GF-D8 (cell line): ENCODE measurements at regions not wholly inside any gene's neighbourhood (a gene's known extent, or its start where the extent isn't known, plus 50 kb on each side); places are given as distances from the start of the nearest gene placed in this dataset.

Source experiments
- DNase-seq: peaks from one replicate; lab custom pipeline; 2025; lab: John Stamatoyannopoulos, UW

DNA sequence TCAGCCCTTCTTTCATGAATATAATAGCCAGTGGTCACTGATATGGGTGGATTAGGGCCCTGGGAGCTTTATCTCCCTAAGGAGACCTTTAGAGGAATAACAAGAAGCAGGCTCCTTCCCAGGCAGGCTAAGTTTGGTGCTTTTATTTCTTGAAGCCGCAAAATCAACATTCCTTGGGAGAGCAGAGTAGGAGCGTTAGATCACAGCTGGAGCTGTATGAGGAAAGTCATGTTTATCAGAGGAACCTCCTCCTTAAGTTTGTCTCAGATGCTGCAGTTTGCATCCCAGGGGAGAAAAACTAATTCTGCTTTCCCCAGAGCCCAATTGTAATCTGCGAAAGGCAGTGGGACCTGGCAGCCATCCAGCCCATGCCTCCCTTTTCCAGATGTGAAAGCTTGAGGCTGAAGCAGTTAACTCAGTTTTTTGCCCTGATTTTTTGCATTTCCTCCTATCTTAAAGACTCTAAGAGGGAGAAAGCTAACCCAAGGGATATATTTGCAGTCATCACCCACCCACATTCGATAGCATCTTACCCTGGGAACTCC is 186.0 kb upstream of the FRMPD4 start:
- DNase-seq, result no peak

DNA sequence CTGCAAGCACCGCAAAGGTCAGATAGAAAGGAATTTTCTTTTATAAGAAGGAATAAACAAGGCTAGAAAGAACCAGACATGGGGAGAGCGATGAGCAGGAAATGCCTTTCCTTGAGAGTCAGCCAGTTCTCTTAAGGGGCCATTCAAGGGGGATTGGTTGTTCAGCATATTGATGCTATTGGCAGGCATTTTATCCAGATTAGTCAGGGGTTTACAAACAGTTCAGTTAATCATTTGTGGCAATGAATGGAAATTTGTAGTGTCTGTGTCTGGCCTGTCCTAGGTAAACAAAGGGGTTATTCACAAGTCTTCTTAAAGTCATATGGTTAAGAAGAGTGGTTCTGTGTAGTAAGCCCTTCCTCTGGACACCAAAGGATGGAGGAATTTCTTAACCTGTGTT is 184.7 kb upstream of the FRMPD4 start:
- no peak for DNase-seq

DNA sequence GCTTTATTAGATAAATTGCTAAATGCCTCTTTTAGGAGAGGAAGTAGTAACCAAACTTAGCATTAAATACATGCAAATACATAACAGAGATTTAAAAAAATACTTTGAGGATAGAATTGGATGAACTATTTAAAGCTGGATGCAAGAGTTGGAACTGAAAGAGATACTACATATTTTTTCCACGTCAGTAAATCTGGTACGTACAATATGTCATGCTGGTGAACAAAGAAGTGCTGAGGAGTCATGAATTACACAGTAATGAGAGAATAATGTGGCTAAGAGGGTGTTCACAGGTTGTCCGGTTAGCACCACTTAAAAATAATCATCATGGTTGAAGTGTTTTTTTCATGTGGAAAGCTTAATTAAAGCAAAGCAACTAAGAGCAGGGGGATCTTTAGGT is 184.1 kb upstream of the FRMPD4 start:
- DNase-seq, result no peak

DNA sequence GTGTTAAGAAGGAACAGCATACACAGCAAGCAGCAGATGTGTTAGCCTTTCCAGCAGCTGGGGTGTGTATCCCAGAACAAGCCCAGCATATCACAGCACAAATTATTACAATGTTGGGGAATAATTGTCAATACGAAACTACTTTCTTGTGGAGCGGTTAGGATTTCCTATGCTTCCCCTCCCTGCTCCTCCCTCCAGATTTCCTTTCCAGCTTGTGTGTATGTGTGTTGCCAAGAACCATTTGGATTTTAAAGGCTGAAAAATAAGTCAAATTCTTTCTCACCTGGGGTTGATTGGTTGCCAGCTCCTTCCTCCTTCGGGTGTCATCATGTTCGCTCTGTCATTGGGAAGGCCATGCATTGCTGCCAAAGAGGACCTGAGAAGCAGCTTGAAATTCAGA is 178.2 kb upstream of the FRMPD4 start:
- no peak for DNase-seq

DNA sequence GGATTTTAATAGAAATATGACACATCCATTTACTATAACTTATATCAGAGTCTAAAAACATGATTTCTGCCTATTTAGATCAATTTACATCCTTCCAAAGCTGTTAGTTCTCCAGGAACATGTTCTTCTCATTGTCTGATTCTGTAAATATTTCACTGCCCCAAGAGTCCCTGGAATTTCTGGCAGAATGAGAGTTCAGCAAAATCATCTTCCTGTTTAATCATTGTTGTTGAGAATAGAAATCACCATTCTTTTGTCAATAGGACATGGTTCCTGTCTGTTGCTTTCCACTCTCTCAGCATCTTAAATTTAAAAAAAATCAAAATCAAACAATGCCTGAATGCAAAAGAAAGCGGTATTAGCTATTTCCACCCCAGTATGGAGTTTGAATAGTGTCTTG is 172.8 kb upstream of the FRMPD4 start:
- no peak for DNase-seq

DNA sequence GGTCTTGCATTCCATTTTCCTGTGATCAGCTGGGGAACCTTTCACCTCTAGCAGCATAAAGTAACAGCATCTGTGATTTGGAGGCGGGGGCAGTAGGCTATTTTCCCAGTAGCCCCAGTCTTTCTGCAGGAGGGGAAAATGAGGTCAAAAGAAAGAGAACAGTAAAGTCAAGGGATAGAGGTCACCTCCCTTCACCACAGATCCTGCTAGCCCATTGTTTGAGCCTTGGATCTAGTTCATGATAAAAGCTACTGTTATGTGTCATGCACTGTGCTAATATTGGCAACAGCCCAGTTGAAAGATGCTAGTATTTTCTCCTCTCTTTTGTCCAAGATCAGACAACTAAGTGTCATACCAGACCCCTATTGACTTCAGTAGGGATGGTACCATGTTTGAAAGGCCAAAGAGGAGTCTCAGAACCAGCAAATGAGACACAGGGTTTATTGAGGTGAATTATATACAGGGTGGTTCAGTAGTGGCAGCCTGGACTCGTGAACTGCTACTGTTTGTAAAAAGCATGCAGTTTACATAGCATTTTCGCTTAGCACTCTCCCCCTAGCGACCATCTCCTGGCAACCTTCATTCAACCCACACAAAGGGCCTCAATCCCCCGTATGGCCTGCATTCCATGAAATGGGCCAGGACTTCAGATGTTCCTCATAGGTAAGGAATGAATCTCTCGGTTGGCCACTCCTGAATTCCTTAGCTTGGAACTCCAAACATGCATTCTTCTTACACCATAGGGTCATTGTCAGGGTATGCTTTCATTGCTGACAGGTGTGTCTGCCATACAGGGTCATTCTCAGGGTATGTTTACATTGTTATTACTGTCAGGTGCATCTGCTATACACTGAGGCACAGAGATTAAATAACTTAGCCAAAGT is 170.0 kb upstream of the FRMPD4 start:
- no peak for DNase-seq

DNA sequence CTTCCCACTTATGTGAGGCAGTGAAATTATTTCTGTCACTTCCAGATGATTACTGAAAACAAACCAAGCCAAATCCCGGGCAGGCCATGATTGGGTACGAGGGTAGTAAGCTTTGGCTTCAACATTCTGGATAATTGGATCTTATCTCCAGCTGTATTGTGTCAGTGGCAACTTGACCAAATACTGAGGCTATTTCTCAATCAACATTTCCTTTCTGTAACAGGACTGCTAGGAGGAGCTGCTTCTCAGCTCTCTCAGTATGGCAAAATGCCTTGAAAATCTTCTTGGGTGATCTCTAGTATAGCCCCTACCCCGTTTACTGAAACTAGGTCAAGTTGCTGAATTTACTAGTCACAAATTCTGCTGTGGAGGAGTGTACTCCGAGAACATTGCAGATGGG is 169.3 kb upstream of the FRMPD4 start:
- DNase-seq, result no peak

DNA sequence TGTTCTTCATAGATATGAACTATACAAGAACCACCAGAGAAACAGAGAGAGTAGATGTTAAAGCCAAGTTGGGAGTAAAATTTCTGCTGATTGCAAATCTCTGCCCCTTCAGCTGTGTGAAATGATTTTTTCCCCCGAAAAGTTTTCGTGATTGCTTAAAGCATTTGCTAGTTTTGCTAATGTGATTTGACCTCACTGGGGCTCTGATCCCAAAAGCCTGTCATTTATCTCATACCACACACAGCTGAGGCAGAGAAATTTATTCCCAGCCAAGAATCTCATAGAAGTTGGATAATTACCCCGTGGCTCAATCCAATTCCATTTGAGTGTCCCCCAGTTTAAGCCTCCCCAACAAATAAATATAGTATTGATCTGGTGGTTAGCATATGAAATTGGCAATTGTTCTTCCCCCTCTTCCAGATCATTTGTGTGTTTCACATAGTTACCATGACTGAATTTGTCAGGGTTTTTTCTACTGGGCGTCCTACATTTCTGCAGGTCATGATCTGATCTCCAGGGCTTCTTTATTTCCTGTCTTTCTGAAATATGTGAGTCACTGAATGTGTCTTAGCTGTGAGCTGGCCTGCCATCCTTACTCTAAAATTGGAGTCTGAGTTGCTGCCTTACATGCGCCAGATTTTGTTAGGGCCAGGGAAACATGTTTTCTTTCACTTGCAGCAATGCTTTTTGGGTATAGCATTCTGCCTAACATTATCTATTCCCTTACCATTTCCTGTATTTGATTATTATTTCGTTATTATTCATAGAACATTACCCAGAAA is 167.5 kb upstream of the FRMPD4 start:
- DNase-seq, result no peak

DNA sequence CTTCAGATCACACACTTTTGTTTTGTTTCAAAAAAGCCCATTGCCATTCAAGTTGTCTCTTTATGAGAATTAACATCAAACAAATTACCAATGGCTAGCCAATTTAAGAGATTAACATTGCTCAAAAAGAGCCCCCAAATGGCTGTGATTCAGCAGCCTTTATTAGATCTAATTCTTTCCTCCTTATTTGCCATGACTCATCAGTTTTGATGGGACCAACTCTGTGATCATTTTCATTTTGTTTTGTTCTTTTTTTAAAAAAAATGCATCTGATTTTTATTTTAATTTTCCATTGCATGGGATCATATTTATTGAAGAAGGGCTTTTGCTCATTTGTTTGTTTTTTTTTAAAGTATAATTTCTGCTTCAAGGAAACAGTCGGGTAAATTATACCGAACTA is 161.6 kb upstream of the FRMPD4 start:
- no peak for DNase-seq

DNA sequence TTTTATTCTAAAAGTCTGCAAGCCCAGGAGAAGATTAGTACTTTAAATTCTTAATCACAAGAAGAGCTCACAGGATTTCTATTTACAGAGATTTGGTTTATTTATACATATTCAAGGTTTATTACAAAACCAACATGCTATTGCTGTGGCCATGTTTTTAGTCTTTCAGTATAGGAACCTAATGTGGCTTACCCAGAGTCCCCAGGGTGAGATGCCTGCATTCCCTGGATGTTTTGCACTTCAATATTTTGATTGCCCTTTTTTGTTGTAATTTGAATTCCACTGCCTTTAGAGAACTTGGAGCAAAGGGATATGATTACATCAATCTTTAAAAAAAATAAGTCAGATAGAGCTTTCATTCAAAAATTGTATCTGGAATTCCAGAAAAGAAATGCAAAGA is 146.0 kb upstream of the FRMPD4 start:
- no peak for DNase-seq

DNA sequence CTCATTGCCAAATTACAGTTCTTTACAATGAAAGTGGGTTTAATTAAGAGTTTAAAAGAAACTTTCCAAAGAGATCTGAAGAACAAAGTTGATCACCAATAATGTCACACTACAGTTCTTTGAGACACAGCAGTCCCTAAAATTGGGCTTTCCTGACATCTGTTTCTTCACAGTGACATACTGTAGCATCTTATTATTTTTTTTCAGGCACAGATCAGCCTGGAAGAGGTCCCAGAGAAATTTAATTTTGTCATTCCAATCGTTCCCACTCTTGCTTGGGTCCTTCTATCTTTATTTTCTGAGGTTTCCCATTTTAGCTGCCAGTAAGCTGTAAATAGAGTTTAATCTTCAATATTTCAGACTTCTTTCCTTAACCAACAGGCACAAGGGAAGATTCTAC is 143.1 kb upstream of the FRMPD4 start:
- no peak for DNase-seq

DNA sequence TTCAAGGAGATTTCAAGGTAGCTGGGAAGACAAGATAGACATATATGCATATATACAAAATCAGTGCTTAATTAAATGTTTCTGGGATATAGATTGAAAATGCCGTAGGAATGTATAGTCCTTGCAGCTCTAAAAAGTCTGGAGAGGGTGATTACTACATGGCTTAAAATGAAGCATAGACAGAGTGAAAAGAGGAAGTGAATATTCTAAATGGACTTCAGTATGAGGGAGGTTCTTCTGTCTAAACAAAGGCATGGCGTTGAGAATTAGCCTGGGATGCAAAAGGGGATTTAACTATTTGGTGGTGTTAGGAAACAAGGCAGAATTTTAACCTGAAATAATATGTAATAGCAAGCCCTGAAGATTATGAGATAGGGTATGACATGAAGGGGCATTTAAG is 141.5 kb upstream of the FRMPD4 start:
- DNase-seq, result no peak

DNA sequence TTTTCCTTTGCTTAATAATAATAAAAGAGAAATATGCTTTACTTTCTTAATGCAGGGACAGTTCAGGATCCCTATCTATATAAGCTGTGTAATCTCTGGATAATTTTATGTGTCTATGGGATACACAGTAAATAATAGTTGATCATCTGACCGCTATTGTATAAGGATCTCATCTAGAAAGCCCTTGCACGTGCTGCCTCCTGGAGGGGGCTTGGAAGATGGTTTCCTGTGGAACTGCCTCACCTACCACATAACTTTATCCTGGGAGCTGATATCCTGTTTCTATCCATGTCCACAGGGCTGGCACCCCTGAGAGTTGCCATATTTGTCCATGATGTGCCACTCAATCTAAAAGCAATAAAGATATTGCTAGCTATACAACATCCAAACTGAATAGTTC is 139.3 kb upstream of the FRMPD4 start:
- no peak for DNase-seq

DNA sequence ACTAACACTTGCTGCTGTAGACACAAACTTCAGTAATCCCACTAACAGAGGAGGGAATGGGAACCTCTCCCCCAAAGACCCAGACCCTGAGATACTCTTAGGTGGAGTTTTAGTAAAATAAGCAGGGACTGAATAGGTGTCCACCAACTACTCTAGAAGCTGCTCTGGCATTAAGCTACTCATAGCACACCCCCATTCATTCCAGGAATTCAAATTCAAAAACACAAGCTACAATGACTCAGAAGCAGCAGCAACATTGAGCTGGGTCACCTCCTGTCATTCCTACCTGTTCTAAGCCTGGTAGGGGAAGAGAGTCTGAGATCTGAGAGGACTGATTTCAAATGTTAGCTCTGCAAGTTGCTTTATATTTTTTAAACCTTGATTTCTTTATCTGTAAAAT is 135.4 kb upstream of the FRMPD4 start:
- DNase-seq, result no peak

DNA sequence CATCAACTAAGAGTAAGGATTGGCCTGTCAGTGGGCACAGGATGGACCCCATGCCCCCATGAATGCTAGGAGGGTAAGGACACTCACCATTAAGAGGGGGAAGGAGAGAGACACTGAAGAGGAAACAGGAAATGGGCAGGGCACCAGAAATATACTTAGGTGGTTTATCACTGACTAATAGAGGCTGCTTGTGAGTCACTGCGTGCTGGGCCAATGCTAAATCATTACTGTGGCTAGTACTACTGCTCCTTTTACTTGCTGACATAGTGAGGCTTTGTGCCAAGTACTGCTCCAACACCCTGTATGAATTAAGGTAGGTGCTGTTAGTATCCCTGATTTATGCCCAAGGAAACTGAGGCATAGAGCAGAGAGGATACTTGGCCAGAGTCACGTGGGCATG is 130.4 kb upstream of the FRMPD4 start:
- DNase-seq, result no peak

DNA sequence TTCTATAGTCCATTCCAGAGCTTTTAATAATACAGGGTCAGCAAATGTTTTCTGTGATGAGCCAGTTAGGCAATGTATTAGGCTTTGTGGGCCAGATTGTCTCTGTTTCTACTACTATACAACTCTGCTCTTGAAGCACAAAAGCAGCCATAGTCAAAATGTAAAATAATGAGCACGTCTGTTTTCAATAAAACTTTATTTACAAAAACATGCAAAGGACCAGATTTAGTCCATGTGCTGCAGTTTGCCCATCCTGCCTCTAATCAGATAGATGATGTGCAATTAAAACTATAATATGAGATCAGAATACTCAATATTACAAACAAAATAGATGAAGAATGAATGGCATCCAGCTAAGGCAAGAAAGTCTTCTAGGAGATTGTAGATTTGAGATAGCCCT is 127.8 kb upstream of the FRMPD4 start:
- no peak for DNase-seq

DNA sequence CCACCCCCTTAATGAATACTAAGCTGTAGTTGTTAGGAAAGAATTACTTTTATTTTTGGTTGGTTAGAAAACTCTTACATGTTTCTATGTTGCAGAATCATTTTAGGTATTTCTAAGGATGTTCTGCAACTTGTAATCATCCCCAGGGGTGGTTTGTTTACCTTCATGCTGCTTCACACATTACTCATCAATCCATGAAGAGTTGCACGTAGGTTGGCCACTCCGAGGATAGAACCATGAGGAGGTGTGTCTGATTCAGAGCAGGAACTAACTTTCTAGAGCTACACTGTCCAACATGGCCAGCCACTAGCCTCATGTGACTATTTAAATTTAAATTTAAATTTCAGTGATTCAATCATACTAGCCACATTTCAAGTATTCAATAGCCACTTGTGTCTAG is 127.2 kb upstream of the FRMPD4 start:
- DNase-seq, result no peak

DNA sequence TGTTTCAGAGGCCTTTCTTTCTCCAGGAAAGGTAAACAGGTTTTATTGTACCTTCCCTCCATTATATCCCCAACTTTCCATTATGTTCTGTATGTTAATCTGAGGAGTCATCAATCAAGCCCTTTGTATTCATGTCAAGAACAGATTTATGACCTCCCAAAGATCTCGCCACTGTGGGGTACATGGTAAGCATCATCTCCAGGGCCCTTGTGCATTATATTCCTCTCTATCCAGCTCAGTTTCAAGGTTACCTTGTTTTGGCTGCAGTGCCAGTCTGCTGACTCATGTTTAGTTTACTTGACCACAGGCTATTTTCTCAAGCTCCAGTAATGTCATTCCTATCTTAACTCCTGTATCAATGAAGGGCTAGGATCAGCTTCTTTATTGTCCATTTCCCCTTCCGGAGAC is 125.1 kb upstream of the FRMPD4 start:
- no peak for DNase-seq

DNA sequence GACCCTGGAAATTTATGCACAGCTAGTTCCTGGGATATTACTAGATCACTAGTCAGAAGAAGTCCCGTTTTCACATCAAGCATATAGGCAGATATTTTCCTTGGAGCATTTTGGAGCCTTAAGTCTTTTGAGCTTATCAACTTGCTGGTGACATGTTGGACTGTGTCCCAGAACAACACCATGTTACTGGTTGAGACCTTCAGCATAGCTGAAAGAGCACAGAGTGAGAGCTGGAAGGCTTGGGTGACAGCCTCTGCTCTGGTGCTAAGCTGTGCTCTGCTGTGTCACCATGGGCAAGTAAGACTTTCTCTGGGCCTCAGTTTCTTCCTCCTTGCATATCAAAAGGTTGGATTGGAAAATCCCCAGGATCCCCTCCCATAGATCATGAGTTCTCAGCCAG is 116.6 kb upstream of the FRMPD4 start:
- DNase-seq, result no peak

DNA sequence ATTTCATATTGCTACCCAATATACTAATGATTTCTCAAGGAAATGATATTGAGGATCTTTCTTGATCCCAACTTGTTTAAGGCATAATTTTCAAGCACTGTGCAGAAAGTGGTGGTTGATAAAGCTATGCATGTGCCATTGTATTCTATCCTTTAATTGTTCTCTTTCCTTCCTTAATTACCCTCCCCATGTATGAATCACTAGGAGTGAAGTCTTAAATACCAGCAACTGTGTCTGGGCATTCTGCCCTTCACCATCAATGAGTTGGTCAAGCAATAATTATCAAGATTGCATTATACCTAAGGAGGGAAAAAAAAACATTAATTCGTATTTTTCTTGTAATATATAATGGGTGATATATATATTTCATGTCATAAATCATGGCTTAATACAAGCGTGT is 111.8 kb upstream of the FRMPD4 start:
- DNase-seq, result no peak

DNA sequence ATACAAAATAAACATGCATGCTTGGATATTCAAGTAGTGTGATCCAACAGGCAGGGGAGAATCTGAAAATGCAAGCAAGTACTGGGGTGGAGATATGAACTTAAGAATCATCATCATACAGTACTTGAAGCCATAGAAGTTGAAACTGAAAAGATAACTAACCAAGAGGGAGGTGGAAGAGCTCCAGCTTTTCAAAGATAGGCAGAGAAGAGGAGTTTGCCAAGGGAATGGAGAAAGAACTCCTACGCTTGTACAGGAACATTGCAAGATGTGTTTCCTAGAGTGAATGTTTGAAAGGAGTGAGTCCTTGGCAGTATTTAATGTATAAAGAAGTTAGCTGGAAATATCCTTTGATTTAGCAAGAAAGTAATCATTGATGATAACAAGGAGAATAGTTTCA is 106.2 kb upstream of the FRMPD4 start:
- no peak for DNase-seq

DNA sequence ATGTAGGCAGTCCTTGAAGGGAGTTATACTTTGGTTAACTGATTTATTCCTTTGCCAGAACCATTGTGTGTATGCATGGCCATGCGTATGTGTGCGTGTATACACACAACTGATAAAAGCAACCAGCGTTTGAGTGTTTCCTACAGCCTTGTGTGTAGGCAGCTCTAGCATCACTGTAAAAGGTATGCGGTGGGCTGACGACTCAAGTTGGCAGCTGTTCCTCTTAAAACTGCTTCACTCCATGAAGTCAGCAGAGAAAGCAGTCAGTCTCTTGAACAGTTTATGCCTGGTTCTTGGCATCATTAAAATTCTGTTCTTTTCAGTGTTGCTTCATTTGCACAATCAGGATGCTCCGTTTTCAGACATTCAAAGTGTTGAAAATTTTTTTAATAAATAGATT is 103.5 kb upstream of the FRMPD4 start:
- no peak for DNase-seq

DNA sequence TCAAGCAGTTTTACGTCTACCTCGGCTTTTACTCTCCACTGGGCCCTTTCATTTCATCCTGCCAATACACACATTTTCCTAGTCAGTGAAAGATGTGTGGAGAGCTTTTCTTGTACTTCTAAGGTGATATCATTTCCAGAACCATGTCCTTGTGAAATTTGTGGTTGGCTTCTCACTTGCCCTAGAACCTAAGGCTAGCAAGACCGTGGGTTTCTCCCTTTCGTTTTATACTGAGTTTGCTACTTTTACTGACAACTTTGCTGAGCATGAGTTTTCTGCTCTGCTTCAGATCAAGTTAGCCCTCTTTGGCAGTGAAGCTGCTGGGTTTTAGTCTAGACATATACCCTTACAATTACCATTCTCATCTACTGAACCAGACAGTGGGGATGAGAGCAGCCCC is 95.7 kb upstream of the FRMPD4 start:
- no peak for DNase-seq
